GM12865 (cell line): ENCODE measurements at regions not wholly inside any gene's neighbourhood (a gene's known extent, or its start where the extent isn't known, plus 50 kb on each side); places are given as distances from the start of the nearest gene placed in this dataset.

Experiments
- DNase-seq: peaks from one replicate; pipeline ENCODE4 v3.0.0; 2010; ENCODE audit warnings: low read depth
- H3K4me3 ChIP-seq: 2 replicates; pipeline ENCODE4 v1.5.1; 2011; ENCODE audit warnings: mild to moderate bottlenecking, low read depth, low read length, control low read depth
- CTCF ChIP-seq: IDR thresholded peaks from 2 replicates; pipeline ENCODE4 v1.5.1; 2011; ENCODE audit warnings: low read length, control low read depth, low read depth, inconsistent platforms; ENCODE audit not compliant: insufficient read depth; ENCODE audit errors: missing control alignments

GRCh38 chr5:2378108-2378507 lies 373.4 kb downstream of the IRX2 start:
- H3K4me3 ChIP-seq = no peak overlapping the region
- no peak for DNase-seq
- no peak for TF ChIP-seq CTCF

GRCh38 chr5:2376486-2376885 lies 375.0 kb downstream of the IRX2 start:
- TF ChIP-seq CTCF = no peak
- H3K4me3 ChIP-seq = no peak overlapping the region
- no peak for DNase-seq

GRCh38 chr5:2375757-2376250 lies 375.7 kb downstream of the IRX2 start:
- no peak for DNase-seq
- no peak for TF ChIP-seq CTCF
- no peak overlapping the region for H3K4me3 ChIP-seq

- no peak overlapping the region for H3K4me3 ChIP-seq
- no peak for DNase-seq
- no peak for TF ChIP-seq CTCF
Observed at GRCh38 chr5:2375291-2375690, 376.2 kb downstream of the IRX2 start.

- no peak for DNase-seq
Observed at GRCh38 chr5:2374703-2375102, 376.8 kb downstream of the IRX2 start.

GRCh38 chr5:2373631-2374030 lies 377.8 kb downstream of the IRX2 start:
- no peak for DNase-seq
- H3K4me3 ChIP-seq = no peak overlapping the region
- TF ChIP-seq CTCF = no peak

More at GRCh38 chr5:2374703-2375102, 376.8 kb downstream of the IRX2 start:
- no peak for TF ChIP-seq CTCF
- no peak overlapping the region for H3K4me3 ChIP-seq

- DNase-seq = no peak
- TF ChIP-seq CTCF = no peak
- H3K4me3 ChIP-seq = no peak overlapping the region
Observed at GRCh38 chr5:2371419-2371710, 380.1 kb downstream of the IRX2 start.
